ENCODE measurements at regions not wholly inside any gene's neighbourhood (a gene's known extent, or its start where the extent isn't known, plus 50 kb on each side); places are given as distances from the start of the nearest gene placed in this dataset.

GRCh38 chr5:42035526-42035925, 110.4 kb downstream of the FBXO4 start:
- Histone ChIP-seq H2AK5ac (ENCODE audit: low read length, severe bottlenecking) (no peak overlapping the region), H3K36me3 (ENCODE audit: control insufficient read depth in 1 of 2, insufficient read depth in 2 of 2, low read depth in 1 of 2, low read length in 2 of 2) (no peaks in the 10 kb centered on the region), H2BK12ac (ENCODE audit: low read length in 2 of 2) (no peak overlapping the region), H3K27me3 (ENCODE audit: control insufficient read depth in 1 of 2, insufficient read depth in 1 of 2, low read length in 2 of 2) (no peaks in the 10 kb centered on the region), H2AFZ (ENCODE audit: low read depth, low read length) (no peak overlapping the region), H2BK120ac (ENCODE audit: low read depth, low read length) (no peak overlapping the region), H2BK5ac (ENCODE audit: low read depth, low read length, poor library complexity, severe bottlenecking) (no peak overlapping the region), H2BK15ac (ENCODE audit: low read depth, poor library complexity, severe bottlenecking) (no peak overlapping the region), H4K91ac (ENCODE audit: low read length) (no peak overlapping the region), H3K27ac (ENCODE audit: low read length, poor library complexity, severe bottlenecking) (no peak overlapping the region), H3K4me1 (ENCODE audit: control insufficient read depth, insufficient read depth, low read depth, low read length) (no peaks in the 10 kb centered on the region), H3K9ac (ENCODE audit: low read length) (no peak overlapping the region), H3K4me3 (ENCODE audit: insufficient read depth in 1 of 2, low read depth in 1 of 2, low read length in 2 of 2) (no peak overlapping the region), H3K9me3 (ENCODE audit: control insufficient read depth, low read length) (no peaks in the 10 kb centered on the region), H3K18ac (ENCODE audit: low read depth in 1 of 2, low read length in 2 of 2) (no peak overlapping the region), H3K23ac (ENCODE audit: low read length in 2 of 2) (no peak overlapping the region), H3K4me2 (ENCODE audit: low read length, poor library complexity, severe bottlenecking) (no peak overlapping the region), H3K4ac (ENCODE audit: low read depth in 1 of 2, low read length in 2 of 2) (no peak overlapping the region), H3K14ac (ENCODE audit: low read length in 2 of 2) (no peak overlapping the region), H4K8ac (ENCODE audit: low read length) (no peak overlapping the region), H3K79me1 (replicated peaks; ENCODE audit: low read length, poor library complexity, severe bottlenecking) (no peaks in the 10 kb centered on the region)
- WGBS, result 56% methylated on average over 1 of the region's 1 CpG
- no peak for DNase-seq

DNA sequence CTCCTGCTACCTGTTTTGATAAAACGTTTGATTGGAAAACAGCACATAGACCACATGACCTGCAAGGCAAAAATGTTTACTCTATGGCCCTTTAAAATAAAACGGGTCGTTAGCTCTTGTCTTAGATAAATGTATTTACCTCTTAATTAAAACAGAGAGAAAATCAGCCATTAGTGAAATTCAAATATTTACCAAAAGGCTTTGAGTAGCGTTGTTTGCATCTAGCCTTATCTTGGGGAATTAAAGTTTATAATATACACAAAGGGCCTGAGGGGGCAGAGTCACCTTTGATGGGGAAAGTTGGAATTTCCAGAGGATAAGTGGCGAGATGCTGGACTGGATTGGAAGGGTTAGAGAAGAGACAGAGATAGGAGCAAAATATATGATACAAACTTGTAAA, 111.3 kb downstream of the FBXO4 start:
- Histone ChIP-seq H3K27me3 (ENCODE audit: control insufficient read depth in 1 of 2, insufficient read depth in 1 of 2, low read length in 2 of 2) (no peaks in the 10 kb centered on the region), H3K14ac (ENCODE audit: low read length in 2 of 2) (no peak overlapping the region), H3K4ac (ENCODE audit: low read depth in 1 of 2, low read length in 2 of 2) (no peak overlapping the region), H3K9me3 (ENCODE audit: control insufficient read depth, low read length) (no peaks in the 10 kb centered on the region), H3K79me1 (replicated peaks; ENCODE audit: low read length, poor library complexity, severe bottlenecking) (no peaks in the 10 kb centered on the region), H3K9ac (ENCODE audit: low read length) (no peak overlapping the region), H2AK5ac (ENCODE audit: low read length, severe bottlenecking) (no peak overlapping the region), H4K91ac (ENCODE audit: low read length) (no peak overlapping the region), H3K4me2 (ENCODE audit: low read length, poor library complexity, severe bottlenecking) (no peak overlapping the region), H3K4me1 (ENCODE audit: control insufficient read depth, insufficient read depth, low read depth, low read length) (no peaks in the 10 kb centered on the region), H3K4me3 (ENCODE audit: insufficient read depth in 1 of 2, low read depth in 1 of 2, low read length in 2 of 2) (no peak overlapping the region), H2BK5ac (ENCODE audit: low read depth, low read length, poor library complexity, severe bottlenecking) (no peak overlapping the region), H2BK12ac (ENCODE audit: low read length in 2 of 2) (no peak overlapping the region), H4K8ac (ENCODE audit: low read length) (no peak overlapping the region), H2AFZ (ENCODE audit: low read depth, low read length) (no peak overlapping the region), H2BK15ac (ENCODE audit: low read depth, poor library complexity, severe bottlenecking) (no peak overlapping the region), H3K18ac (ENCODE audit: low read depth in 1 of 2, low read length in 2 of 2) (no peak overlapping the region), H3K36me3 (ENCODE audit: control insufficient read depth in 1 of 2, insufficient read depth in 2 of 2, low read depth in 1 of 2, low read length in 2 of 2) (no peaks in the 10 kb centered on the region), H2BK120ac (ENCODE audit: low read depth, low read length) (no peak overlapping the region), H3K23ac (ENCODE audit: low read length in 2 of 2) (no peak overlapping the region), H3K27ac (ENCODE audit: low read length, poor library complexity, severe bottlenecking) (no peak overlapping the region)
- WGBS, result 79% methylated on average over 3 of the region's 5 CpGs
- no peak for DNase-seq

GRCh38 chr5:42037379-42037932, 112.4 kb downstream of the FBXO4 start:
- no peaks in the 10 kb centered on the region for H3K36me3 ChIP-seq (ENCODE audit: control insufficient read depth in 1 of 2, insufficient read depth in 2 of 2, low read depth in 1 of 2, low read length in 2 of 2)
- H3K9me3 ChIP-seq (ENCODE audit: control insufficient read depth, low read length), result no peaks in the 10 kb centered on the region
- H3K9ac ChIP-seq (ENCODE audit: low read length), result no peak overlapping the region
- no peak overlapping the region for H3K23ac ChIP-seq (ENCODE audit: low read length in 2 of 2)
- no peak overlapping the region for H3K18ac ChIP-seq (ENCODE audit: low read depth in 1 of 2, low read length in 2 of 2)
- no peak overlapping the region for H2BK12ac ChIP-seq (ENCODE audit: low read length in 2 of 2)
- H2BK5ac ChIP-seq (ENCODE audit: low read depth, low read length, poor library complexity, severe bottlenecking), result no peak overlapping the region
- no peak overlapping the region for H2AFZ ChIP-seq (ENCODE audit: low read depth, low read length)
- no peaks in the 10 kb centered on the region for H3K27me3 ChIP-seq (ENCODE audit: control insufficient read depth in 1 of 2, insufficient read depth in 1 of 2, low read length in 2 of 2)
- DNase-seq, result no peak
- H3K4me2 ChIP-seq (ENCODE audit: low read length, poor library complexity, severe bottlenecking), result no peak overlapping the region
- no peak overlapping the region for H3K4ac ChIP-seq (ENCODE audit: low read depth in 1 of 2, low read length in 2 of 2)
- no peak overlapping the region for H3K4me3 ChIP-seq (ENCODE audit: insufficient read depth in 1 of 2, low read depth in 1 of 2, low read length in 2 of 2)
- no peak overlapping the region for H2BK15ac ChIP-seq (ENCODE audit: low read depth, poor library complexity, severe bottlenecking)
- no peak overlapping the region for H3K27ac ChIP-seq (ENCODE audit: low read length, poor library complexity, severe bottlenecking)
- H3K4me1 ChIP-seq (ENCODE audit: control insufficient read depth, insufficient read depth, low read depth, low read length), result no peaks in the 10 kb centered on the region
- no peak overlapping the region for H3K14ac ChIP-seq (ENCODE audit: low read length in 2 of 2)
- no peak overlapping the region for H2BK120ac ChIP-seq (ENCODE audit: low read depth, low read length)
- no peaks in the 10 kb centered on the region for H3K79me1 ChIP-seq (replicated peaks; ENCODE audit: low read length, poor library complexity, severe bottlenecking)
- WGBS, result 67% methylated on average over 3 of the region's 3 CpGs
- no peak overlapping the region for H2AK5ac ChIP-seq (ENCODE audit: low read length, severe bottlenecking)
- no peak overlapping the region for H4K91ac ChIP-seq (ENCODE audit: low read length)
- H4K8ac ChIP-seq (ENCODE audit: low read length), result no peak overlapping the region

DNA sequence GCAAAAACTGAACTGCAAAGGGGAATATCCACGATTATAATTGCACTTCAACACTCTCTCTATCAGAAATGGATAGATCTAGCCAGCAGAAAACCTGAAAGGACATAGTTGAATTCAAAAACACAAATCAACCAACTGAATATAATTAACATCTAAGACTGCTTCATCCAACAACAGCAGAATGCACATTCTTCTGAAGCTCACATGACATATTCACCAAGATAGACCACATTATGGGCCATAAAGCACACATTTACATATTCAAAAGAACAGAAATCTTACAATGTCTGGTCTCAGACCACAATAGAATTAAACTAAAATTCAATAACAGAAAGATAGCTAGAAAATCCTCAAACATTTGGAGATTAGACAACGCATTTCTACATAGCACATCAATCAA, 118.3 kb downstream of the FBXO4 start:
- Histone ChIP-seq H4K91ac (ENCODE audit: low read length) (no peak overlapping the region), H2AFZ (ENCODE audit: low read depth, low read length) (no peak overlapping the region), H3K27ac (ENCODE audit: low read length, poor library complexity, severe bottlenecking) (no peak overlapping the region), H2BK120ac (ENCODE audit: low read depth, low read length) (no peak overlapping the region), H3K4me3 (ENCODE audit: insufficient read depth in 1 of 2, low read depth in 1 of 2, low read length in 2 of 2) (no peak overlapping the region), H3K36me3 (ENCODE audit: control insufficient read depth in 1 of 2, insufficient read depth in 2 of 2, low read depth in 1 of 2, low read length in 2 of 2) (no peaks in the 10 kb centered on the region), H2BK5ac (ENCODE audit: low read depth, low read length, poor library complexity, severe bottlenecking) (no peak overlapping the region), H2AK5ac (ENCODE audit: low read length, severe bottlenecking) (no peak overlapping the region), H3K4me2 (ENCODE audit: low read length, poor library complexity, severe bottlenecking) (no peak overlapping the region), H3K14ac (ENCODE audit: low read length in 2 of 2) (no peak overlapping the region), H3K18ac (ENCODE audit: low read depth in 1 of 2, low read length in 2 of 2) (no peak overlapping the region), H2BK12ac (ENCODE audit: low read length in 2 of 2) (no peak overlapping the region), H3K27me3 (ENCODE audit: control insufficient read depth in 1 of 2, insufficient read depth in 1 of 2, low read length in 2 of 2) (no peaks in the 10 kb centered on the region), H4K8ac (ENCODE audit: low read length) (no peak overlapping the region), H3K4ac (ENCODE audit: low read depth in 1 of 2, low read length in 2 of 2) (no peak overlapping the region), H2BK15ac (ENCODE audit: low read depth, poor library complexity, severe bottlenecking) (no peak overlapping the region), H3K23ac (ENCODE audit: low read length in 2 of 2) (no peak overlapping the region), H3K9me3 (ENCODE audit: control insufficient read depth, low read length) (no peaks in the 10 kb centered on the region), H3K9ac (ENCODE audit: low read length) (no peak overlapping the region), H3K79me1 (replicated peaks; ENCODE audit: low read length, poor library complexity, severe bottlenecking) (no peaks in the 10 kb centered on the region), H3K4me1 (ENCODE audit: control insufficient read depth, insufficient read depth, low read depth, low read length) (no peaks in the 10 kb centered on the region)
- no peak for DNase-seq
- 36% methylated on average over 1 of the region's 2 CpGs for WGBS
